DMS53 treated with DMSO at 0.1 percent for 48 hours (cell line): ENCODE measurements at regions not wholly inside any gene's neighbourhood (a gene's known extent, or its start where the extent isn't known, plus 50 kb on each side); places are given as distances from the start of the nearest gene placed in this dataset.

Experiments
- DNase-seq: peaks from one replicate; lab custom pipeline; 2025; ENCODE audit not compliant: unreplicated experiment; lab: John Stamatoyannopoulos, UW

- DNase-seq: no peak
Measured at GRCh38 chr7:51731075-51731474, 414.5 kb upstream of the COBL start.

DNA sequence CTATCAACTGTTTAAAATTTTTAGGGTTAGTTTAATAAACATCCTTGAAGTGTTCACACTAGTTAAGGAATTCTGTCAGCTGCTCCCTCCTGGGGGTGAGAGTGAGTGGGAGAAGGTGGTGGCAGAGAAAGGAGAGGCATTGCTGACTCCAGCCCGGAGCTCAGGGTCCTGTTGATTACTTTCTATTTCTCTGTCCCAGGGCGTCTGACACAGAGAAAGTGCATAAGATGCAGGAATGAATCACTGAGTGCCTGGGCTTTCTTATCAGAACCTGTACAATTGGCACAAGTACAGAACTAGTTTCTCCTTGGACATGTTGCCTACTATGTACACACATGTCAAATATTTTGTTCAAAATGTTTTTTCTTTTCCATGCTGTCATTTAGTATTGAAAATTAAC lies 410.8 kb upstream of the COBL start:
- no peak for DNase-seq

DNA sequence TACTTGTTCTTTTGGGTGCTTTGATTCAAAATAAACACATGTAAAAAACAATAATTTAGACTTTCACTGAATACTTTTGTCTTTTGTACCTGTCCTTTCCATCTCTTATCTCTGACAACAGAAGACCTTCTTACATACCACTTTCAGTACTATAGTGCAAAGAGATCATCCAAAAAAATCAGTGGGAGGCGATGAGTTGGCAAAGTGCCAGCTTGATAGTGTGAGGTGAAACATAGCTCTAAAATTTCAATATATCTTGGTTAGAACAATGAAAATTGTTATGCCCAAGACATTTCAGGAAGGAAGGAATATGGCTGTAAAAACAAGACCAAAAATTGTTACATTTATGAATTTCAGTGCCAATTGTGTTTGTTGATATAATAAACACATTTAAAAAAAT lies 390.2 kb upstream of the COBL start:
- no peak for DNase-seq

DNA sequence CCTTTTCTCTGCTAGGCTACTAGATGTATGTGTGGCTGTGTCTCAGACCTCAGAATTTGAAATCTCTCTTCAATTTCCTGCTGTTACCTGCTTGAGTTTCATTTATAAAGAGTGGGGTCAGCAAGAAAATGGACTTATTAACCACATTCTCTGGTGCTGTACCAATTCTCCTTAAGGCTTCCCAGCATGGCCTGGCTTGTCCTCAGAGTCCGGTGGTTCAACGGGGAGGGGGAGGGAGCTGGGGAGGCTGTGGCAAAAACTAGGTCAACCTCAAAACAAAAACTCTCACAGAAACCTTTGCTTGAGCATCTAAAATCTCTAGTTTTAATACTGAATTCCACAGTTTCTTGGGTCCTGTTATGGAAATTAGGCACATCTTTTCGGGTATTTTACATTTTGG lies 389.1 kb upstream of the COBL start:
- DNase-seq: no peak

- no peak for DNase-seq
Measured at GRCh38 chr7:51702673-51703072, 386.1 kb upstream of the COBL start.

DNA sequence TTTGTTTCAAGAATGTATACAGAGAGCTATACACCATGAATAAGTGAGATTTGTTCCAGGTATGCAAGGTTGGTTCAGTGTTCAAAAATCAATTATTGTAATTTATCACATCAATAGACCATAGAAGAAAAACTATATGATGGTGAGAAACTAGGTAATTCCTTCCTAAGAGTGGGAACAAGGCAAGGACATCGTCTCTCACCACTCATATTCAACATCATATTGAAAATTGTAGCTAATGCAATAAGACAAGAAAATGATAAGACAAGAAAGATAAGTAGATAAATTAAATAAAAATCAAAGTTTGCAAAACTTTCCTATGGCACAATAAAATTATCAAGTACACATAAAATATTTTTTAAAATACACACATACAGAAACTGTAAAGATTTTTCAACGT lies 385.3 kb upstream of the COBL start:
- DNase-seq: no peak

DNA sequence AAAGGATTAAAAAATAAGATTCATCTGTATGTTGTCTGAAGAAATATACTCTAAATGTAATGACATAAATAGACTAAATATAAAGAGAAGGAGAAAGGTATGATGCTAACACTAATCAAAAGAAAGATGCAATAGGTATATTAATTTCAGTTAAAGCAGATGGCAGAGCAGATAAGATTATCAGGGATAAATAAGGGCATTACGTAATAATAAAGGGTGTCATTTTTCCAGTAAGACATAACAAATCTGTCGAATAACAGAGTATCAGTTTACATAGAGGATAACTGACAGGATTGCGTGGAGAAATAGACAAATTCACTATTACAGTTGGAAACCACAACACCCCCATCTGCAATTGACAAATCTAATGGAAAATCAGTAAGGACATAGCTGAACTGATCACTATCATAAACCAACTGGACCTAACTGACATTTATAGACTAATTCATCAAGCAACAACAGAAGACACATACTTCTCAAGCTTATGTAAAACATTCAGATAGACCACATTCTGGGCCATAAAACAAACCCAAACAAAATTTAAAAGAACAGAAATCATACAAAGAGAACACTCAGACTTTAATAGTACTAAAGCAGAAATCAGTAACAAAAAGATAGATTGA lies 384.1 kb upstream of the COBL start:
- DNase-seq: no peak

DNA sequence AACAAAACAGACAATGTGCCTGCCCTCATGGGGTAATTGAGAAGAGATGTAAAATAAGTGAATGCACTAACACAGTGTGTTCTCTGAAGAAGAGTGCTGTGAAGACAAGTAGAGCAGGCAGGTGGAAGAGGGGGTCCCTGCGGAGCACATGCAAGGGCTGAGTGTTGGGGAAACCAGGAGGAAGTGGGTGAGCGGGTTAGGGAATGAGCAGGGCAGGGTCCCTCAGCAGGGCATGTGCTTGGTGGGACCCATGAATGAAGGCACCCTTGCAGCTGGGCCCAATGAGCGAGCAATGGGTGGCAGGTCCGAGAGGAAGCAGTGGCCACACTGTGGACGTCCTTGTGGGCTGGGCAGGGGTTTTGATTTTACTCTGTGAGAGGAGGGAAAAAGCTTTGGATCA lies 376.6 kb upstream of the COBL start:
- DNase-seq: no peak

- no peak for DNase-seq
Measured at GRCh38 chr7:51689547-51689946, 372.9 kb upstream of the COBL start.

GRCh38 chr7:51685794-51686193 lies 369.2 kb upstream of the COBL start:
- DNase-seq: no peak

DNA sequence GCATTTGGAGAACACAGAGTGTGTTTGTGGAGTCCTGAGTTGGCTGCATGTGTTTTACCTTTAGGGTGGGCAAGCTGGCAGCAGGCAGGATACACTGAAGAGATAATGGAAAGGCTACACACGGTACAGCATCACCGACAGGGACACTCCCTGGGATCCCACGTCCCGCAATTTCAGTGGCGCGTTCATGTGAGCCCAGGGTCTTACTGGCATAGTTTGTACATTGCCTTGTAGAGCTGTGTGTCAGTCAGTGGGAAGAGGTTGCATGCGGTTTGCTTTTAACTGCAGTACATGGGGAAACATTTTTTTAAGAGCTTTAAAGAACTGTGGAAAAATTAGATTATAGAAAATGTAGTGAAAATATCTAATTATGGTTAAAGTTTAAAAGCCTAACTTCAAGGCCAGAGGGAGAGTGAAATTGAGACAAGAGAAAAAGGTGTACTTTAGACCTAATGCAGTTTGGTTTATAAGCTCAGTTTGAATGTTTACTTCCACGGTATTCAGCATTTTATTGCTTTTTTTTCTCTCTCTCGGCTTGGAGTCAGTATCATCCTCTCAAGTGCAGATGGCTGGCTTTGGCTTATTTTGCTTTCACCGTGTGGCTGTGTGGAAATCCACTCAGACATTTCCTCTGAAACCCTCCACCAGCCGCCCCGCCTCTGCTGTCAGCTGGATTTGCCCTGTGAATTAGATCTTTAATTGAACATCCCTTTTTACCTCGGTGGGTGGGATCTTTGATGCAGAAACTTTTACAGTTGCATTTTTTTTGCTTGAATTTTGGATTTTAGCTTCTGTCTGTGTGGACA lies 364.2 kb upstream of the COBL start:
- DNase-seq: no peak

DNA sequence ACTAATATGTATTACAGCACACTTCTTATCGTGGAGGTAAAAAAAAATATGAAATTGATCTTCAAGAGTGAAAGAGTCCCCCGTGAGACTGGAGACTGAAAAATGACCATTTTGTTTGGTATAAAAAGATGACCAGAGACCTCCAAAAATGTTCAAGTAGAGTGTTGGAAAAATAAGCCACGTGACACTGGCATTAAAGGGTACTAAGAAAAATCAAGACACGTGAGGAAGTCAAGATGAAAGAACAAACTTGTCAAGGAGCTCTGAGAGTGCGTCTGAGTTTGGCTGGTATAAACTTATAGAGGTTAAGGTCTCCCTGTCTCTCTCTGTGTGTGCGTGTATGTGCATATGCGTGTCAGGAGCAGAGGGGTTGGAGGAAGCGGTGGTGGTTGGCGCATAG lies 362.7 kb upstream of the COBL start:
- no peak for DNase-seq

DNA sequence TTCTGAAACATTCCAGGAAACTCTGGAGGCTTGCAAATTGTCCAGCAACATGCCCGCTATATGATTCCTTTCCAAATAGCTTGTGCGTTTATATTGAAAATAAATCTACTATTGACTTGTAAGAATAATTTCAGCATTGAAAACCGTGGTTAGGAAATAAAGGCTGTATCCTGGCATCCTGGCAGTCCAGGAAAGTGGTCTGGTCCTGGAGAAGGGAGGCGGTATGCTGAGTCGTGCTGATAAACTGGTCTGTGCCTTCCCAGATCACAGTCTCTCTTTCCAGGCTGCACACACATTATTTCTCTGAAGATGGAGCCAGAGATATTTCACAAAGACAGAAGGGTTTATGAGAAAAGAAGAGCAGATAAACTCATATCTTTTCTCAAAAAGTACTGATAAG lies 350.1 kb upstream of the COBL start:
- no peak for DNase-seq

GRCh38 chr7:51666266-51666665 lies 349.7 kb upstream of the COBL start:
- no peak for DNase-seq

DNA sequence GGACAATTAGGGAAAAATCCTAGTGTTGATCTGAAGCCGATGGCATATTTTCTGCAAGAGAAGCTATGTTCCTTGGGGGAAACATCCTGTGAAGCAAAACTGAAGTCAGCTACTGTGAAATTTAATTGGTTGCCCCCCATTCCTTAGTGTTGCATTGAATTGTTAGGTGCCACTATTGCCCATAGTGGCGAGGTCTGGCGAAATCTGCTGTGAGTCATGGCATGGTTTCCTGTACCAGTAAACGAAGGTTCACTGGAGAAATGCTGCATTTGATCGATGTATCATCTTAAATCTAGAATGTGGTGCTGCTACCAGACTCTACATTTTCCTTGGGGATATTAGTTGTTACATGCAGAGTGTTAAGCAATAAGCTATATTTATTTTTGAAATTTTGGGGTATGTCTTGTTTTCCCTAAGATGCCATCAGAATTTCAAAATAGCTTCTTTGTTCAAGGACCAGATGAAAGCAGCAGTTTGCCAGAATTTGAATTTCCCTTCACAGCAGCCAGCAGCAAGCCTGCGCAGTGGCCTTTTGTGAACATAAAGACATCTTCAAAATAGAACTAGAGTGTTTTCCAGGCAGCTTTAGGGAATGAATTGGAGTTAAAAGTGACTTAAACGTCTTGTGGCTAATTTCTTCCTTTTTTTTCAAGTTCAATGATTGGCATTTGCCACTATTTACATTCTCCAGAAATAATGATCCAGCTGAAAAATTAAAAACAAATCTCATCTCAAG lies 348.6 kb upstream of the COBL start:
- DNase-seq: no peak

DNA sequence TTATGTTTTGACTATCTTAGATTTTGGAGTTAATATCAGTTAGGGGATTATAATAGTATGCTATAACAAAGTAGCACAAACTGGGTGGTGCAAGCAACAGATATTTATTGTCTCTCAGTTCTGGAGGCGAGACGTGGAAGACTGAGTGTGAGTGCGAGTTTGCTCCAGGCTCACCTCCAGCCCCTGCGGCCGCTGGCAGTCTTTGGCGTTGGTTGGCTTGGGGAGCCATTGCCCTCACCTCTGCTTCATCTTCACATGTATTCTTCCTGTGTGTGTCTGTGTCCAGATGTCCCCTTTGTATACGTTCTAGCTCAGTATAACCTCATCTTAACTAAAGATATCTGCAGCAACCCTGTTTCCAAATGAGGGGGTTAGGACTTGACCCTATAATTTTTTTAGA lies 343.9 kb upstream of the COBL start:
- DNase-seq: no peak

DNA sequence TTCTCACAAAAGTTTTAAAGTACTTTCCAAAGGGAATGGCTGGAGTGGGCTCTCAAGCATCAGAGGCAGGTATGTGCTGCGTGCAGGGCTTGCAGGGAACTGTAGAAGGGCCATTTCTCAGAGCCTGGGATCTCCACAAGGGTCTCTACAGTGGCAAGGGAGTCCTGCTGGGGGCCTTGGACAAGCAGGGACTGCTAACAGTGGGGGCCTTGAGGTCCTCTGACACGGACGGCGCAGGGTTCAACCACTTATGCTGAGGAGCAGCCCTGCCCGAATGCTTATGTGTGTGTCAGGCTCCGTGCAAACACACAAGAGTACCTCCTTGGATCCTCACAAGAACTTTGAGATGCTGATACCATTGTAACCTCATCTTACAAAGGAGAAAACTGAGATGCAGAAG lies 342.1 kb upstream of the COBL start:
- no peak for DNase-seq

DNA sequence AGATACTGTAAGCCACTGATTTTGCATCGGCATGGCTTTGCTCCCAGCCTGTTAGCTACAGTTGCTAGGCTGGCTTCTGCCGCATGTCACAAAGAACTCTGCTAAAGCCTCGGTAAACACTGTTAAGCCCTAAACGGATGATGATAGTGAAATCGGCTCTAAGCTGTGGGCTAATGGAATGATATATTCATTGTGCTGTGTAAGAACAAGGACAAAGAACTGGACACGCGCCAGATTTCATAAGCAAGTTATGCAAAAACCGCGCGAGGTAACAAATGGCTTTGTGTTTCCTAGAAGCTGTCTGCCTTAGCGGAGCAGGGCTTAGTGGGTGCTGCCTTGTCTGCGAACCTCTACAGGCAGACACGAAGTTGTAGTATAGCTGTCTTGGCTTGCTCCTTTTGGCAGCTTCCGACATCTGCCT lies 331.3 kb upstream of the COBL start:
- peak; percentile 80 for DNase-seq

DNA sequence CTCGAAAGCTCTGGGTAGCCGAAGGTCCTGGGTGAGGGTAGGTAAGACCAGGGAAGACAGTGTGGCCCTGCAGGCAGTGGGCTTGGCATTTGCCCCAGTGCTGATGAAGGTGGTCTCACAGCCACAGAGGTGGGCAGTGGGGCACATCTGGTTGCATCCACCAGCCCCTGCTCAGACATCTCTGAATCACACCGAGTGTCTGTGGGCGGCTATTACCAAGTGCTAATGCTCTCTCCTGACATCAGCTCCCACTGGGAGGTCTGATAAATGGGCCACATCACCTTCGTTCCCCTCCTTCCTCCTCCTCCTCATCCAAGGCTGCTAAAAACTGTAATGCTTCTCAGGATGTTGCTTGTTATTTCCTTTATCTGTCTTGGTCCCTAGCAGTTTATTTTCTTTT lies 330.9 kb upstream of the COBL start:
- no peak for DNase-seq

- DNase-seq: no peak
Measured at GRCh38 chr7:51645702-51646298, 329.2 kb upstream of the COBL start.

GRCh38 chr7:51645255-51645654 lies 328.6 kb upstream of the COBL start:
- no peak for DNase-seq

DNA sequence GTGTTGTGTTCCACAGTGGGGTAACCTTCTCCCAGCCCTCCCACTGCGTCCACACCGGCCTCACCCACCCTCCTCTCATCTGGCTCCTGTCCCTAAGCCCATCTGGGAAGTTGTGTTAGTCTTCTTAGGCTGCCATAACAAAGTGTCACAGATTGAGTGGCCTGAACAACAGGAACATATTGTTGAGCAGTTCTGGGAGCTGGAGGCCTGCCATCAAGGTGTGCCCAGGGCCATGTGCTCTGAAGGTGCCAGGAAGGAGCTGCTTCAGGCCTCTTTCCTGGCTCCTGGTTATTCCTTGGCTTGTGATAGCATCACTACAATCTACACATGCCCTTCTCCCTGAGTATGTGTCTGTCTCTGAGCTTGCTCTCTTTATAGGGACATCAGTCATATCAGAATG lies 327.6 kb upstream of the COBL start:
- no peak for DNase-seq
